ENCODE measurements at regions not wholly inside any gene's neighbourhood (a gene's known extent, or its start where the extent isn't known, plus 50 kb on each side); places are given as distances from the start of the nearest gene placed in this dataset.

DNA sequence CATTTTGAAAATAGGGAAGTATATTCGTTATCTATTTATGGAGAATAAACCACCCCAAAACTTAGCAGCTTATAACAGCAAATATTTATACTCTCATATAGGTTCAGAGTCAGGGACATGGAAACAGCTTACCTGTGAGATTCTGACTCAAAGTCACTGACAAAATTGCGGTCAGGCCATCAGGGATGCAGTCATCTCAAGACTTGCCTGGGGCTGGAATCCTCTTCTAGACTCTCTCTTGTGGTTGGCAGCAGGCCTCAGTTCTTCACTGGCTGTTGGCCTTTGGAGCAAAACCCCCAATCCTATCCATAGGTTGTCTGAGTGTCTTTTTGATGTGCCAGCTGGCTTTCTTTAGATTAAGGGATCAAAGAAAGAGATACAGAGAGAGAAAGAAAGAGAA is 275.6 kb downstream of the SEC61B start:
- intact Hi-C loops (cut with micrococcal nuclease; ENCODE audit: unreplicated experiment) (no loop called here), in situ Hi-C loops (cut with HindIII; ENCODE audit: extremely low pct_ligation_motif_present, low pct_unique_long_range_greater_than_20kb) (no loop called here)
- Histone ChIP-seq H3K4me1 (ENCODE audit: insufficient read depth, low read length) (no peaks in the 10 kb centered on the region), H2AFZ (ENCODE audit: low read length) (no peak overlapping the region), H3K79me2 (ENCODE audit: insufficient read depth, low read length) (no peaks in the 10 kb centered on the region), H3K9ac (ENCODE audit: insufficient read depth, low read depth, low read length) (no peak overlapping the region), H3K9me3 (ENCODE audit: low read length) (no peaks in the 10 kb centered on the region), H3K36me3 (replicated peaks in 1 of 2; ENCODE audit: control insufficient read depth in 1 of 2, insufficient read depth in 2 of 2, low read length in 2 of 2) (no peaks in the 10 kb centered on the region), H3K4me3 (replicated peaks in 1 of 3; ENCODE audit: insufficient read depth in 1 of 3, low read depth in 2 of 3, low read length in 3 of 3) (no peak overlapping the region), H4K20me1 (ENCODE audit: insufficient read depth, low read length) (no peaks in the 10 kb centered on the region), H3K27me3 (ENCODE audit: control insufficient read depth in 1 of 2, insufficient read depth in 2 of 2, low read length in 2 of 2) (no peaks in the 10 kb centered on the region), H3K27ac (ENCODE audit: extremely low read length, insufficient read depth, low read length) (no peak overlapping the region), H3K4me2 (ENCODE audit: low read depth, low read length) (no peak overlapping the region)
- no TSS peak for BruUV-seq (replicated peaks)
- no peak for FAIRE-seq
- ChIA-PET POLR2A (no interaction called here), CTCF (ENCODE audit: low intra/inter-chr PET ratio, low total read pairs) (no interaction called here)
- WGBS (ENCODE audit: low lambda C conversion rate): 0% methylated on average over 1 of the region's 2 CpGs
- ATAC-seq: no peak
- no peak for DNase-seq (ENCODE audit: low spot score)
- TF ChIP-seq ZFP82 (CRISPR knock-in tag; IDR thresholded peaks at IDR 0.05; ENCODE audit: borderline replicate concordance) (no peak), ZNF530 (CRISPR knock-in tag; IDR thresholded peaks at IDR 0.05; ENCODE audit: low read depth) (no peak), HNRNPLL (IDR thresholded peaks at IDR 0.05; ENCODE audit: low read depth, low read length, poor library complexity, severe bottlenecking) (no peak), TOE1 (CRISPR knock-in tag; IDR thresholded peaks at IDR 0.05) (no peak), KLF6 (CRISPR knock-in tag; IDR thresholded peaks at IDR 0.05) (no peak)
- TF ChIP-seq, protein P1, sequence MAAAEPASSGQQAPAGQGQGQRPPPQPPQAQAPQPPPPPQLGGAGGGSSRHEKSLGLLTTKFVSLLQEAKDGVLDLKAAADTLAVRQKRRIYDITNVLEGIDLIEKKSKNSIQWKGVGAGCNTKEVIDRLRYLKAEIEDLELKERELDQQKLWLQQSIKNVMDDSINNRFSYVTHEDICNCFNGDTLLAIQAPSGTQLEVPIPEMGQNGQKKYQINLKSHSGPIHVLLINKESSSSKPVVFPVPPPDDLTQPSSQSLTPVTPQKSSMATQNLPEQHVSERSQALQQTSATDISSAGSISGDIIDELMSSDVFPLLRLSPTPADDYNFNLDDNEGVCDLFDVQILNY (CRISPR knock-in tag; conservative IDR thresholded peaks at IDR 0.05): no peak
- TF ChIP-seq, protein P2, sequence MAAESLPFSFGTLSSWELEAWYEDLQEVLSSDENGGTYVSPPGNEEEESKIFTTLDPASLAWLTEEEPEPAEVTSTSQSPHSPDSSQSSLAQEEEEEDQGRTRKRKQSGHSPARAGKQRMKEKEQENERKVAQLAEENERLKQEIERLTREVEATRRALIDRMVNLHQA (CRISPR knock-in tag; IDR thresholded peaks at IDR 0.05): no peak
- TF ChIP-seq, protein P3, sequence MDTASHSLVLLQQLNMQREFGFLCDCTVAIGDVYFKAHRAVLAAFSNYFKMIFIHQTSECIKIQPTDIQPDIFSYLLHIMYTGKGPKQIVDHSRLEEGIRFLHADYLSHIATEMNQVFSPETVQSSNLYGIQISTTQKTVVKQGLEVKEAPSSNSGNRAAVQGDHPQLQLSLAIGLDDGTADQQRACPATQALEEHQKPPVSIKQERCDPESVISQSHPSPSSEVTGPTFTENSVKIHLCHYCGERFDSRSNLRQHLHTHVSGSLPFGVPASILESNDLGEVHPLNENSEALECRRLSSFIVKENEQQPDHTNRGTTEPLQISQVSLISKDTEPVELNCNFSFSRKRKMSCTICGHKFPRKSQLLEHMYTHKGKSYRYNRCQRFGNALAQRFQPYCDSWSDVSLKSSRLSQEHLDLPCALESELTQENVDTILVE (CRISPR knock-in tag; IDR thresholded peaks at IDR 0.05): no peak
